HFF-Myc (cell line): ENCODE measurements at regions not wholly inside any gene's neighbourhood (a gene's known extent, or its start where the extent isn't known, plus 50 kb on each side); places are given as distances from the start of the nearest gene placed in this dataset.

ENCODE experiments used
- DNase-seq: peaks from one replicate; pipeline ENCODE4 v3.0.0-alpha.2; 2011; ENCODE audit warnings: low read depth; ENCODE audit errors: extremely low read depth
- H3K4me3 ChIP-seq: replicated peaks from 2 replicates; pipeline ENCODE4 v1.5.1; 2011; ENCODE audit warnings: low read depth, mild to moderate bottlenecking, control low read depth, low read length
- TF ChIP-seq, protein P1 (sequence below): IDR thresholded peaks from 2 replicates; pipeline ENCODE4 v1.5.1; 2012; ENCODE audit warnings: mild to moderate bottlenecking, low read depth, low read length, control low read depth; ENCODE audit errors: missing control alignments

DNA sequence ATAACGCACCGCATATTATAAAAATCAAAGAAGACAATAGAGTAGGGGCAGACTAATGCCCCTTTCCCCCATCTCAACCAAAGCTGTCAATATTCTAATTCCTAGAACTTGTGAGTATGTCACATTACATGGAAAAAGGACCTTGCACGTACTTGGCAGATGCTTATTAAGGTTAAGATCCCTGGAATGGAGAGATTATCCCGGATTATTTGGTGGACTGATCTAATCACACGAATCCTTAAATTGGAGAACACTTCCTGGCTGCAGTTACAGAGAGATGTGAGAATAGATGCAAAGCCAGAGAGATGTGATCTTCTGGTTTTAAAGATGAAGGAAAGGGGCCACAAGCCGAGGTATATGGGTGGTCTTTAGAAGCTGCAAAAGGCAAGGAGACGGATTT is 548.7 kb downstream of the SPRY1 start:
- TF ChIP-seq, protein P1, sequence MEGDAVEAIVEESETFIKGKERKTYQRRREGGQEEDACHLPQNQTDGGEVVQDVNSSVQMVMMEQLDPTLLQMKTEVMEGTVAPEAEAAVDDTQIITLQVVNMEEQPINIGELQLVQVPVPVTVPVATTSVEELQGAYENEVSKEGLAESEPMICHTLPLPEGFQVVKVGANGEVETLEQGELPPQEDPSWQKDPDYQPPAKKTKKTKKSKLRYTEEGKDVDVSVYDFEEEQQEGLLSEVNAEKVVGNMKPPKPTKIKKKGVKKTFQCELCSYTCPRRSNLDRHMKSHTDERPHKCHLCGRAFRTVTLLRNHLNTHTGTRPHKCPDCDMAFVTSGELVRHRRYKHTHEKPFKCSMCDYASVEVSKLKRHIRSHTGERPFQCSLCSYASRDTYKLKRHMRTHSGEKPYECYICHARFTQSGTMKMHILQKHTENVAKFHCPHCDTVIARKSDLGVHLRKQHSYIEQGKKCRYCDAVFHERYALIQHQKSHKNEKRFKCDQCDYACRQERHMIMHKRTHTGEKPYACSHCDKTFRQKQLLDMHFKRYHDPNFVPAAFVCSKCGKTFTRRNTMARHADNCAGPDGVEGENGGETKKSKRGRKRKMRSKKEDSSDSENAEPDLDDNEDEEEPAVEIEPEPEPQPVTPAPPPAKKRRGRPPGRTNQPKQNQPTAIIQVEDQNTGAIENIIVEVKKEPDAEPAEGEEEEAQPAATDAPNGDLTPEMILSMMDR = no peak
- DNase-seq = no peak
- no peak overlapping the region for H3K4me3 ChIP-seq

DNA sequence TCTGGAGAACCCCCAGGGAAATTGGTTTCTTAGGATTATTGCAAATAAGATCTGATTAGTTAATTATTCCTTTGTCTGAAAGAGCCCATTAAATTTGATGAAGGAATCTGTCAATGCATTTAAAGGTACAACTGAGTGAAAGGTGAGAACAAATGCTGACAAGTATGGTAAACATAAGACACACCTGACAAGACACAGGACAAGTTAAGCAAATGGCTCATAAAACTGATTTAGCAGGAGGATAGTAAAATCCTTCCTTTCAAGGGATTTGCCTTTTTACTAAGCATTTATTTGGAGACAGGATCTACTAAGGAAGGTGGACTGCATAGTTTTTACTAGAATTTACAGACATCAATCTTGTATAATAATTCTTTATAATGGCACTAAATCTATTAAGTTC is 553.9 kb downstream of the SPRY1 start:
- no peak overlapping the region for H3K4me3 ChIP-seq
- no peak for DNase-seq
- TF ChIP-seq, protein P1 = no peak

DNA sequence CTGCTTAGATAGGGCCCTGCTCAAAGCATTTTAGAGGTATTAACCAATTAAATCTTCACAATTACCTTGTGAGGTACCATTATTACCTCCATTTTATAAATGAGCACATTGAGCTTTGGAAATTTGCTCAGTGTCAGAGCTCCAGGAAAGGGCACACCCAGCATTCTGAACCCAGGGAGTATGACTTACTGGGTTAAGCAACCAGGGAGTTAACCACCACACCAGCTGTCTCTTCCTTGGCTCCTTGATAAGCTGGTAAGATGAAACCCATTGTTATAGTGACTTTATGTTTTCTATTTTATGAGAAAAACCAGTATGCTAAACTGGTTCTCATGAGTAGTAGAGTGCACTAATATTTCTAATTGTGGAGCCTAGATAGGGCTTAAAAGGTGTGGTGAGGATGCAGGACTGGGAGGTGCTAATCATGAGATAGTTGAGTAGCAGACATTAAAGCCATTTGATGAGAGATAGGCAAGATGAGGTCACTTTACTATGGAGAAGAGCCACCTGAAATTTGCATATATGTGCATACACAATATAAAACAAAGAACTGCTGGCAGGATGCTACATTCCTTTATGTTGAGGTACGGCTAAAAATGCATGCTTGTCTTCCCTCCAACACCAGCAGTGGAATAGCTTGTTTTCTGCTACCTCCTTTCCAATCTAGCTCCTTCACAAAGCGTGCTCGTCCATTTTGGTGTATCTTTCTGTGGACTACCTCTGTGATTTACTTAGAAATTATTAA is 556.1 kb downstream of the SPRY1 start:
- no peak for DNase-seq
- no peak overlapping the region for H3K4me3 ChIP-seq
- TF ChIP-seq, protein P1 = no peak

DNA sequence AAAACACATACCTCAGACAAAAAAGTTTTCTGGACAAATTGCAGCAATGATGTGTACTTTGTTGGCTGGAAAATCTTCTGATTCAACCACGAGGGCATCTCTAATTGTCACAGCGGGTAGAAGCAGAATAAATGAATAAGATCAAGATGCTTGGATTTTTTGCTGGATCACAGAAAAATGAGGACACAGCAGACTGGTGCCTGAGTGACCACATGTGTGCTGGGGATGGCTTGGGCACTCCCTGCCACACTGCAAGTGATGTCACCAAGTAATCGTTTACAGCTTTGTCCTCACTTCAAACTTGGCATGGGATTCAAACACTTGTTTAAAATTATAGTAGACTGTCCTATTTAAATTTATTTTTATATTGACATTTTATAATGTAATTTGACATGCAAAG is 557.0 kb downstream of the SPRY1 start:
- no peak overlapping the region for H3K4me3 ChIP-seq
- TF ChIP-seq, protein P1 = no peak
- no peak for DNase-seq

DNA sequence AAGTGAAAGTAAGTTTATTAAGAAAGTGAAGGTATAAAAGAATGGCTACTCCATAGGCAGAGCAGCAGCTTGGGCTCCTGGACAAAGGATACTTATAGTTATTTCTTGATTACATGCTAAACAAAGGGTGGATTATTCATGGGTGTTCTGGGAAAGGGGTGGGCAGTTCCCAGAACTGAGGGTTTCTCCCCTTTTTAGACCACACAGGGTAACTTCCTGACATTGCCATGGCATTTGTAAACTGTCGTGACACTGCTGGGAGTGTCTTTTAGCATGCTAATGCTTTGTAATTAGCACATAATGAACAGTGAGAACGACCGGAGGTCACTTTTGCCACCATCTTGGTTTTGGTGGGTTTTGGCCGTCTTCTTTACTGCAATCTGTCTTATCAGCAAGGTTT is 557.6 kb downstream of the SPRY1 start:
- TF ChIP-seq, protein P1 = no peak
- DNase-seq = no peak
- H3K4me3 ChIP-seq = no peak overlapping the region

DNA sequence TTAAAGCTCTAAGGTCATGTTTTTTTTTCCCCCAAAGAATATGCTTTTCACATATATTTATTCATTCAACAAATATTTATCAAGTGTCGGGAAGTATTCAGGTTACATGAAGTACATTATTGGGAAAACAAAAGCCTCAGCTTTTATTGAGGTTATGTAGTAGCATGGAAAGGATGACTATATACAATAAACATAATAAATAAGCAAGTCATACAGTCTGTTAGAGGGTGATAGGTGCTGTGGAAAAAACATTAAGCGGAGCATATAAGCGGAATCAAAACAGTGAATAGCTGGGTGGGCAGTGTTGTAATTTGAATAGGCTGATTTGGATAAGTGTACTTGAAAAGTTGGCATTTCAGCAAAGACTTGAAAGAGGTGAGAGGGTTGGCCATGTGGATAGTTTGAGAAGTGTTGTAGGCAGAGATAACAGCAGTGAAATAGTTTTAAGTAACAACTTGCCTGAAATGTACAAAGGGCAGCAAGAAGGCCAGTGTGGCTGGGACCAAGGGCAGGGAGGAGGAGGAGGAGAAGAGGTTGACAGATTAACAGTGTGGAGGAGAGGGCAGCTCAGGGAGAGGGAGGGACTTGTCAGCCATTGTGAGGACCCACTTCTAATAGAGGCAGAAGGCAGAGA is 558.7 kb downstream of the SPRY1 start:
- no peak for DNase-seq
- TF ChIP-seq, protein P1 = no peak
- no peak overlapping the region for H3K4me3 ChIP-seq
